Loucy (cell line): ENCODE measurements at regions not wholly inside any gene's neighbourhood (a gene's known extent, or its start where the extent isn't known, plus 50 kb on each side); places are given as distances from the start of the nearest gene placed in this dataset.

Experiments used
- H2AFZ ChIP-seq: fragments of 200-600 bp; sonication (generic); 2 replicates; pipeline ENCODE4 v1.6.0; 2016; ENCODE audit warnings: antibody characterized with exemption, mild to moderate bottlenecking, low read length, moderate library complexity
- H3F3A ChIP-seq: fragments of 200-600 bp; 2 replicates; pipeline ENCODE4 v1.6.0; 2016; ENCODE audit warnings: antibody characterized with exemption, low read depth, mild to moderate bottlenecking
- H3K27me3 ChIP-seq: fragments of 200-600 bp; sonication (generic); 2 replicates; pipeline ENCODE4 v1.6.1; 2014; ENCODE audit warnings: low read length, mild to moderate bottlenecking; ENCODE audit not compliant: insufficient read depth, poor library complexity, severe bottlenecking
- H3K36me3 ChIP-seq: fragments of 200-600 bp; sonication (generic); 2 replicates; pipeline ENCODE4 v1.6.1; 2016; ENCODE audit warnings: low read length; ENCODE audit not compliant: insufficient read depth
- H3K4me1 ChIP-seq: fragments of 200-600 bp; sonication (generic); 2 replicates; pipeline ENCODE4 v1.5.1; 2014; ENCODE audit warnings: low read length, mild to moderate bottlenecking; ENCODE audit not compliant: insufficient read depth, poor library complexity, severe bottlenecking
- H3K4me2 ChIP-seq: fragments of 200-600 bp; sonication (generic); 2 replicates; pipeline ENCODE4 v1.6.0; 2014; ENCODE audit warnings: antibody characterized with exemption, low read length, low read depth, mild to moderate bottlenecking; ENCODE audit not compliant: poor library complexity, severe bottlenecking
- H3K4me3 ChIP-seq: fragments of 200-600 bp; sonication (generic); 2 replicates; pipeline ENCODE4 v1.5.1; 2014; ENCODE audit warnings: low read length, mild to moderate bottlenecking, mixed read lengths; ENCODE audit not compliant: poor library complexity, severe bottlenecking
- H3K79me2 ChIP-seq: fragments of 200-600 bp; sonication (generic); 2 replicates; pipeline ENCODE4 v1.6.1; 2014; ENCODE audit warnings: low read length; ENCODE audit not compliant: insufficient read depth
- H3K9ac ChIP-seq: fragments of 200-600 bp; sonication (generic); 2 replicates; pipeline ENCODE4 v1.6.0; 2014; ENCODE audit warnings: mild to moderate bottlenecking, low read depth, low read length, moderate library complexity; ENCODE audit not compliant: poor library complexity, severe bottlenecking
- H3K9me2 ChIP-seq: fragments of 200-600 bp; sonication (generic); replicated peaks from 2 replicates; pipeline ENCODE4 v1.6.1; 2016; ENCODE audit warnings: low read depth, low read length, mixed read lengths
- H3K9me3 ChIP-seq: fragments of 200-600 bp; sonication (generic); 2 replicates; pipeline ENCODE4 v1.6.1; 2014; ENCODE audit warnings: mild to moderate bottlenecking, antibody characterized with exemption, low read length, low read depth; ENCODE audit not compliant: insufficient read depth
- H4K20me1 ChIP-seq: fragments of 200-600 bp; sonication (generic); 2 replicates; pipeline ENCODE4 v1.6.0; 2014; ENCODE audit warnings: antibody characterized with exemption, low read length, mild to moderate bottlenecking; ENCODE audit not compliant: insufficient read depth, poor library complexity, severe bottlenecking
- EZH2phosphoT487 ChIP-seq: fragments of 200-600 bp; IDR thresholded peaks from 2 replicates; pipeline ENCODE4 v1.6.1; 2018; ENCODE audit warnings: antibody characterized with exemption, mild to moderate bottlenecking, moderate library complexity, borderline replicate concordance
- TF ChIP-seq, protein P1 (sequence below): fragments of 200-600 bp; sonication (generic); conservative IDR thresholded peaks from 2 replicates; pipeline ENCODE4 v1.5.1; 2014; ENCODE audit warnings: mild to moderate bottlenecking, antibody characterized with exemption, low read length

- no peak overlapping the region for H3K4me2 ChIP-seq
- H3K4me3 ChIP-seq: no peak overlapping the region
- no peaks in the 10 kb centered on the region for H4K20me1 ChIP-seq
- no peaks in the 10 kb centered on the region for H3K36me3 ChIP-seq
- no peaks in the 10 kb centered on the region for H3K79me2 ChIP-seq
- no peaks in the 10 kb centered on the region for H3K27me3 ChIP-seq
- H3K9me3 ChIP-seq: no peaks in the 10 kb centered on the region
- no peaks in the 10 kb centered on the region for H3F3A ChIP-seq
- H3K4me1 ChIP-seq: peaks cover 55% of the 10 kb centered on the region
- H2AFZ ChIP-seq: no peak overlapping the region
- TF ChIP-seq, protein P1, sequence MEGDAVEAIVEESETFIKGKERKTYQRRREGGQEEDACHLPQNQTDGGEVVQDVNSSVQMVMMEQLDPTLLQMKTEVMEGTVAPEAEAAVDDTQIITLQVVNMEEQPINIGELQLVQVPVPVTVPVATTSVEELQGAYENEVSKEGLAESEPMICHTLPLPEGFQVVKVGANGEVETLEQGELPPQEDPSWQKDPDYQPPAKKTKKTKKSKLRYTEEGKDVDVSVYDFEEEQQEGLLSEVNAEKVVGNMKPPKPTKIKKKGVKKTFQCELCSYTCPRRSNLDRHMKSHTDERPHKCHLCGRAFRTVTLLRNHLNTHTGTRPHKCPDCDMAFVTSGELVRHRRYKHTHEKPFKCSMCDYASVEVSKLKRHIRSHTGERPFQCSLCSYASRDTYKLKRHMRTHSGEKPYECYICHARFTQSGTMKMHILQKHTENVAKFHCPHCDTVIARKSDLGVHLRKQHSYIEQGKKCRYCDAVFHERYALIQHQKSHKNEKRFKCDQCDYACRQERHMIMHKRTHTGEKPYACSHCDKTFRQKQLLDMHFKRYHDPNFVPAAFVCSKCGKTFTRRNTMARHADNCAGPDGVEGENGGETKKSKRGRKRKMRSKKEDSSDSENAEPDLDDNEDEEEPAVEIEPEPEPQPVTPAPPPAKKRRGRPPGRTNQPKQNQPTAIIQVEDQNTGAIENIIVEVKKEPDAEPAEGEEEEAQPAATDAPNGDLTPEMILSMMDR: no peak
- no peak for TF ChIP-seq EZH2phosphoT487
- no peak overlapping the region for H3K9ac ChIP-seq
- H3K9me2 ChIP-seq: no peaks in the 10 kb centered on the region
Measured at GRCh38 chr3:13239467-13239760, 166.2 kb upstream of the IQSEC1 start.

GRCh38 chr3:13238687-13239466 lies 165.6 kb upstream of the IQSEC1 start:
- Histone ChIP-seq H2AFZ (no peak overlapping the region), H3K27me3 (no peaks in the 10 kb centered on the region), H3F3A (no peaks in the 10 kb centered on the region), H3K9me2 (no peaks in the 10 kb centered on the region), H3K4me1 (peaks cover 56% of the 10 kb centered on the region), H3K9me3 (no peaks in the 10 kb centered on the region), H3K9ac (no peak overlapping the region), H3K36me3 (no peaks in the 10 kb centered on the region), H3K4me2 (no peak overlapping the region), H3K4me3 (no peak overlapping the region), H4K20me1 (no peaks in the 10 kb centered on the region), H3K79me2 (no peaks in the 10 kb centered on the region)
- TF ChIP-seq, protein P1: no peak
- TF ChIP-seq EZH2phosphoT487: no peak

- Histone ChIP-seq H4K20me1 (no peaks in the 10 kb centered on the region), H3K9ac (no peak overlapping the region), H3K4me1 (peaks cover 56% of the 10 kb centered on the region), H3F3A (no peaks in the 10 kb centered on the region), H3K4me2 (no peak overlapping the region), H3K27me3 (no peaks in the 10 kb centered on the region), H2AFZ (no peak overlapping the region), H3K9me3 (no peaks in the 10 kb centered on the region), H3K9me2 (no peaks in the 10 kb centered on the region), H3K36me3 (no peaks in the 10 kb centered on the region), H3K4me3 (no peak overlapping the region), H3K79me2 (no peaks in the 10 kb centered on the region)
- no peak for TF ChIP-seq EZH2phosphoT487
- TF ChIP-seq, protein P1: no peak
Measured at GRCh38 chr3:13237776-13238490, 164.7 kb upstream of the IQSEC1 start.
